ENCODE measurements at regions not wholly inside any gene's neighbourhood (a gene's known extent, or its start where the extent isn't known, plus 50 kb on each side); places are given as distances from the start of the nearest gene placed in this dataset.
A peak's percentile ranks its signal among the peaks of the same experiment; 100 is the strongest.
"Not testable (repeated sequence)": the region's sequence is repeated elsewhere in the genome, so short reads cannot be mapped to it uniquely, and the experiment has no call there.

GRCh38 chr6:155883334-155883731 lies 427.7 kb upstream of the NOX3 start:
- DNase-seq: no peak

GRCh38 chr6:155882527-155883333 lies 427.1 kb upstream of the NOX3 start:
- DNase-seq: no peak

GRCh38 chr6:155881826-155882526 lies 426.3 kb upstream of the NOX3 start:
- DNase-seq: no peak

DNA sequence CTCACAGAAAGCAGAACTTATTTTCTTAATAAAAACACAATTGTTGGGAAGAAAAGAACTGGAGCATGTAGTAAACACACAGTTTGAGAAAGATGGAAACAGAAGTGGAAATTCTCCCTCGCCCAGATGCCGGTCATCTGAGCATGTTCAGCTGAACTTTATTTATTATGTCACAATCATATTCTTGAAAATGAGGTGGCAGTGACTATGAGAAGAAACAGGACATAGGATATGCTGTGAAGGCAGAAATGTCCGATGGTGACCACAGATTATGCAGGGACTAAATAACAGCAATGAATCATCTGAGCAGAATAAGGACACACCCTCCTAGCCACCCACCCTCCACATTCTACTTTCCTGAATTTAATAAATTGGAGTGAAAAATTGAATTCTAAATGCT lies 425.3 kb upstream of the NOX3 start:
- no peak for DNase-seq

DNA sequence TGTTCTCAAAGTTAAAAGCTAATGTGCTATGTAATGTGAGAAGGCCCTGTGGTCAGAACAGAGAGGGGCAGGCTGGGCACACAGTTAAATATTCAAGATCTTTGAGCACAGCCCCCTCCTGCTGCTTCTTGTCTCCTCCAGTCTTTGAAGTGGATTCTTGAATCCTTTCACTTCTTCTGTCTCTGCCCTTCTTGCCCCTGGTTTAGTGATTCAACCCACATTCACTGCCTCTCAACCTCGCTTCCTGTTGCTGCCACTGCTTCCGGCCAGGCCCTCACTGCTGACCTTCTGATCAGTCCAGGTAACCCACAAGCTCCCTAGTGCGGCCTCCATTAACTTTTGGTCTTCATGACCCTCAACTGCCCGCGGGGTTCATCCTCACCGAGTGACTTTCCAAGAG lies 417.3 kb upstream of the NOX3 start:
- DNase-seq: no peak

DNA sequence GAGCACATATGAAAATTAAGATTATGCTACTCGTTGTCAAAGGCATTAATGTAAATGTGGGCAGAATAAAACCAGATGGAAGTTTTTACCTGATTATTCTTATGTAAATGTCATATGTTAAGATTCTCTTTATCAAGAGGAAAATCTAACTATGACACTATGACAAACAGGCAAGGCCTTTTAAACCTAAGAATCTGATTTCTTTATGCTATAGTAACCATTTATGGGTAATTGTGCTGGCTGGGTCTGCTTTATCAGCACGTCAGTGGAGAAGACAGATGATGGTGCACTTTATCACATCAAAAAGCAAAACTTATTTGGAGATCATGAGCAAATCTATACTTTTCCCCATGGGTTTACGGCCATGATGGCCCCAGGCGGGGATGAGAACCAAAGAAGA lies 412.0 kb upstream of the NOX3 start:
- no peak for DNase-seq

GRCh38 chr6:155866676-155867390 lies 411.2 kb upstream of the NOX3 start:
- not testable (repeated sequence) for DNase-seq

DNA sequence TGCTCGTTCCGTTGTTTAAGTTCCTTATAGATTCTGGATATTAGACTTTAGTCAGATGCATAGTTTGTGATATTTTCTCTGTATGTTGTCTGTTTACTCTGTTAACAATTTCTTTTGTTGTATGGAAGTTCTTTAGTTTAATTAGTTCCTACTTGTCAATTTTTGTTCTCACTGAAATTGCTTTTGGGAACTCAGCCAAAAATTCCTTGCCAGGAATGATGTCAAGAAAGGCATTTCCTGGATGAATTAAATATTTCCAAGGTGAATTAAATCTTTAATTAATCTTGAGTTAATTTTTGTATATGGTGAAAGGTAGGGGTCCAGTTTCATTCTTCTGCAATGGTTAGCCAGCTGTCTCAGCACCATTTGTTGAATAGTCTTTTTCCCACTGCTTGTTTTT lies 406.2 kb upstream of the NOX3 start:
- no peak for DNase-seq

- DNase-seq: not testable (repeated sequence)
These were observed 403.3 kb upstream of the NOX3 start for GRCh38 chr6:155858906-155859305.

DNA sequence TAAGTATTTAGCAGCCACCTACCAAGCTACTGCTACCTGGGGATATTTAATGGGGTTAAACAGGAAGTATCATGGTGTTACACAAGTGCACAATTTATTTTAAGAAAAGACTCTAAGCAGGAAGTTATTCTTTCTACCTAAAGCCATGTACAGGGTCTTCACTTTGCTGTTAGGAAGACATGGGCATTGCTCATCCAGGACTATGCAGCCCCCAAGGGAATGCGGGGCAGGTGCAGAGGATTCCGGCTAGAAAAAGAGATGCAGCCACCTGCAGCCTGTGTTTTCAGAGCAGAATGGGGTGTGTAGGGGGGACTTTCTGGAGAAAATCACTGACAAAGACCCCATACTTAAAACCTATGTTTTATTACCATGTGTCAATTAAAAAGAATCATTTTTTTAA lies 399.1 kb upstream of the NOX3 start:
- no peak for DNase-seq

DNA sequence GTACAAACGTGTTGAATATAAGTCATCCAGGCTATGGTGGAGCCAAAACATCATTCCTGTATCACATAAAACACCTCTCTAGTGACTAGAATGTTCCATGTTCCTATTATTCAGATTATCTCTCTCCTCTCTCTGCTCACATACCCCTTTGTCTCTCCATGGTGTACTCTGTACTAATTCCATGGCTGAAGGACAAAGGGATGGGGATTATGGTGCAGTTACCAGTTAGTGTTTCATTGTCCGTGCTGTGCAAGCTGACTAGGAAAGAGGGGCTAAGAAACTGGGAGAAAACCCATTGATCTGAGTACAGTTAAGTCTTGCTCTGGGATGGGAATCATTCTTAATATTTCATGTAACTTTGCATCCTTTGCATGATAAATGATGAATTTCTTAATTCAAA lies 397.4 kb upstream of the NOX3 start:
- DNase-seq: no peak

DNA sequence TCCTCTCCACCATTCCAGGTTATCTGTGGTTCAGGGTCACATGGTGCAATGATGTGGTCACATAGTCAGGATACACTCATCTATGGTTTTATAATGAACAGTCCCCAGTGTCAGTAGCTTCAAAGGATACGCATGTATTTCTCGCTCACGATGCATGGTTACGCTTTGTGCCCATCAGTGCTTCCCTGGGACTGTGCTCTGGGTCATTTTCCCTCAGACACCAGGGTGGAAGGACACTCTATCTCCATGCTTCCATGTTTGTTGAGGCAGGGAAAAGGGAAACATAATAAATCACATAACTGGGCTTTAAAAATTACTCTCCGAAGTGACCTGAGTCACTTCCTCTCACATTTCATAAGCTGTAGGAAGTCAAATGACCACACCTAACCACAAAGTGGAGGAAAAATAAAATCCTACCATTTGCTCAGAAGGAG lies 394.8 kb upstream of the NOX3 start:
- no peak for DNase-seq

GRCh38 chr6:155847711-155848110 lies 392.1 kb upstream of the NOX3 start:
- no peak for DNase-seq

DNA sequence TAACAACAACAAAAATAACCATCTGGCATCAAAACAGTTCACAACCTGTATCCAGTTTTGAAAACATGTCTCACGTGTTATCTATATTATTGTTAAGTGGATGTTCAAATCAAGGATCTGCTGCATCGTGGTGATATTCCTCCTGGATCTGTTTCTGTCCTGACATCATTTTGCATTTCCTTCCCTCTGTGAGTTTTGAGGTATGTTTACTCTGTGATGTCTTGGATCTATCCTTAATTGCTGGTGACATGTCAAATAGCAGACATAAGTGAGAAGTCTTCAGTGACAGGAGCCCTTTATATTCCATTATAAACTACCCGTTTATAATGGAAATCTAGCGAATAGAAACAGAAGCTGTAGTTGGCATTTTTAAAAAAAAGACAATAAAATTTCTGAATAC lies 381.8 kb upstream of the NOX3 start:
- no peak for DNase-seq

DNA sequence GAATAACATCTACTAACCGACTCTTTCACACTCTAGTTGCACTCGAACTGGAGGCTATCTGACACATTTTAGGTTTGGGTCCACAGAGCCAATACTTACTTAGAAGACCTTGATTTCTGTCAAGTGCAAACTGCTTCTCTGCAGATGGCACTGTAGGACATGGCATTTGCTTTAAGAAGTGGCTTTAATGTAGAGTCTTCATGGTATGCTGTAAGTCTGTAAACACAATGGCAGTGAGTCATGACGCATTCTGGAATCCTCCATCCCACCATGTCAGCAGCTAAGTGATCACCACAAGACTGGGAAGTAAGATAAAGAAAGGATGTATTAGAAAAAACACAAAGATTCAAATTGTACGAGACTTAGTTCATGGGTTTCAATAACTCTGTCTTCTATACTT lies 377.0 kb upstream of the NOX3 start:
- DNase-seq: peak; percentile 67

GRCh38 chr6:155830531-155830930 lies 374.9 kb upstream of the NOX3 start:
- DNase-seq: no peak

- DNase-seq: no peak
These were observed 374.0 kb upstream of the NOX3 start for GRCh38 chr6:155829646-155830045.

- no peak for DNase-seq
These were observed 373.4 kb upstream of the NOX3 start for GRCh38 chr6:155828989-155829388.

DNA sequence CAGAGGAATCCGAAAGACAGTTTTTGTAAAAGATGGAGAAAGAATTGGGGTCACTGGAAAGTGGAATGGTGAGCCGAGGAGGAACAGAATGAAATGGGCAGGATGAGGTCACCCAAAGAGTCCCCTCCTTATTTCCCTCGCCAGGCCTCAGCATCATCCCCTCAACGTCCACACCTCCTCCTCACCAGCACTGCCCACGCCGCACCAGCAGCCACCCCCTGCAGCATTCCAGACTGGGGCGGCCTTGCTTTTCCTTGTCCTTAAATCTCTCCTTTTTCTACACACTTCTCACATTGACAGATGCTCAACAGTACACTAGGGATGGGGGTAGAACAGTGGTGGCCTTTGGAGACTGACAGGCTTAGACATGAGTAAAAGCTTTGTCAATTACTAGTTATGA lies 363.1 kb upstream of the NOX3 start:
- no peak for DNase-seq

GRCh38 chr6:155813548-155813947 lies 357.9 kb upstream of the NOX3 start:
- DNase-seq: no peak

- DNase-seq: no peak
These were observed 351.6 kb upstream of the NOX3 start for GRCh38 chr6:155807243-155807642.

GRCh38 chr6:155801046-155801445 lies 345.4 kb upstream of the NOX3 start:
- DNase-seq: no peak

GRCh38 chr6:155798876-155799275 lies 343.2 kb upstream of the NOX3 start:
- not testable (repeated sequence) for DNase-seq

Data from islet precursor cell (in vitro differentiated cells).